GM12872 (cell line): ENCODE measurements at regions not wholly inside any gene's neighbourhood (a gene's known extent, or its start where the extent isn't known, plus 50 kb on each side); places are given as distances from the start of the nearest gene placed in this dataset.

Source experiments
- CTCF ChIP-seq: IDR thresholded peaks from 3 replicates; pipeline ENCODE4 v1.5.1; 2011; ENCODE audit warnings: low read depth, mild to moderate bottlenecking, low read length, moderate library complexity; ENCODE audit not compliant: insufficient read depth

- no peak for TF ChIP-seq CTCF
Observed at GRCh38 chr10:131803860-131804425, 96.9 kb upstream of the PPP2R2D start.

GRCh38 chr10:131804551-131805295 lies 96.1 kb upstream of the PPP2R2D start:
- no peak for TF ChIP-seq CTCF

DNA sequence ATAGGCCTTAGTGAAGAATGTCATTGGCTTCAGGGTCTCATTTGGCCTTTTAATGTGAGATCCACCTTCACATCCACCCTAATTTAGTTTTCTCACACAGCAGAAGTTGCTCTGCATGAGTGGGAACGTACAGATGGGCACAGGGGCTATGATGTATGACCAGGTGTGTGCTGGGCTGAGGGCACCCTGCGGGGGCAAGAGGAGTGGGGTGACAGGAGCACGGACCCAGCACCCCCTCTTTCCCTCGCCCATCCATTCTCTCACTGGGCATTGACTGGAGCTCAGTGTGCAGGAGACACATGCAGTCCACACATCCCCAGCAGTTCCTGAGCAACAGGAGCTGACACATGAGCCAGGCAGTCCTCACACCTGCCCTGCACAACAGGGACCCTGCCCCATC lies 95.1 kb upstream of the PPP2R2D start:
- no peak for TF ChIP-seq CTCF

DNA sequence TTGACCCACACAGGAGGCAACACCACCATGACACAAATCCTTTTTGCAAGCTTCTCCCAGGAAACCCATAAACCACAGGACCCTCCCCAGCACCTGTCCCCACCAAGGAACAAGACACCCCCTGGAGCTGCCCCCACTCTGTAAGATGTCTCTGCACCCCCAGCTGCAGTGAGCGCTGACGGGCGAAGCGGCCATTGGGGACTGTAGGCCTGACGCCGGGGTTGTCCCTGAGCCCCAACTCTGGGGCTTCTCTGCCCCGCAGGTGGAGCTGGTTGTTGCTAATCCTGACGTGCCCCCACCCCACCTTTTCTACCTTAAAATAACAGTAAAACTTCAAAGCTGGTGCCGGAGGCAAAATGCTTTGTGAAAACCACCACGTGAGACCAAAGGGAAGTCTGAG lies 94.7 kb upstream of the PPP2R2D start:
- TF ChIP-seq CTCF = no peak

GRCh38 chr10:131806646-131807317 lies 94.0 kb upstream of the PPP2R2D start:
- no peak for TF ChIP-seq CTCF

DNA sequence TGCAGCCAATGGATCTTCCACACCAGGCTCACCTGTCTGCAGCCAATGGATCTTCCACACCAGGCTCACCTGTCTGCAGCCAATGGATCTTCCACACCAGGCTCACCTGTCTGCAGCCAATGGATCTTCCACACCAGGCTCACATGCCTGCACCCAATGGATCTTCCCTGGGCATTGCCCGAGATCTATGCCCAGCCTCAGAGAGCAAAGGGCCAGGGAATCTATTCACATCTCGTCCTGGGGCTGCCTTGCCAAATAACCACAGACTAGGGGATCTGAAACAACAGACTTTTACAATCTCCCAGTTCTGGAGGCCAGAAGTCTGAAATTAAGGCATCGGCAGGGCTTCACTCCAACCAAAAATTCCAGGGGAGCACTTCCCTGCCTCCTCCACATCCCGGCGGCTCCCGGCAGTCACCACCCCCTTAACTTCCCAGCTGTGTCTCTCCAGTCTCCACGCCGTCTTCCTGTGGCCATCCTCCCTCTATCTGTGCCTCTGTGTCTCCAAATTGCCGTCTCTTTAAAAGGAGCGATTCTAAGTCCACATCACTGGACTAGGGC lies 92.4 kb upstream of the PPP2R2D start:
- TF ChIP-seq CTCF = no peak

- no peak for TF ChIP-seq CTCF
Observed at GRCh38 chr10:131810036-131810804, 90.6 kb upstream of the PPP2R2D start.
